ENCODE measurements at regions not wholly inside any gene's neighbourhood (a gene's known extent, or its start where the extent isn't known, plus 50 kb on each side); places are given as distances from the start of the nearest gene placed in this dataset.

- no peaks in the 10 kb centered on the region for H3K36me3 Mint-ChIP-seq (ENCODE audit: low read depth)
- no peak for DNase-seq (ENCODE audit: low spot score)
- no peak overlapping the region for H3K4me3 Mint-ChIP-seq (ENCODE audit: low read depth)
- intact Hi-C loops (cut with micrococcal nuclease): no loop called here
- peaks cover 50% of the 10 kb centered on the region for H3K9me3 Mint-ChIP-seq
- H3K27me3 Mint-ChIP-seq (ENCODE audit: low read depth): no peaks in the 10 kb centered on the region
- H3K27ac Mint-ChIP-seq: no peak overlapping the region
- no peaks in the 10 kb centered on the region for H3K4me1 Mint-ChIP-seq (ENCODE audit: low read depth)
Measured at GRCh38 chr11:29040489-29040888, 932.3 kb downstream of the METTL15 start.

GRCh38 chr11:29032384-29033149 lies 924.4 kb downstream of the METTL15 start:
- Mint-ChIP-seq H3K36me3 (ENCODE audit: low read depth) (no peaks in the 10 kb centered on the region), H3K27me3 (ENCODE audit: low read depth) (no peaks in the 10 kb centered on the region), H3K9me3 (peaks cover 50% of the 10 kb centered on the region), H3K4me3 (ENCODE audit: low read depth) (no peak overlapping the region), H3K27ac (no peak overlapping the region), H3K4me1 (ENCODE audit: low read depth) (no peaks in the 10 kb centered on the region)
- no peak for DNase-seq (ENCODE audit: low spot score)
- intact Hi-C loops (cut with micrococcal nuclease): no loop called here

GRCh38 chr11:29029452-29029851 lies 921.3 kb downstream of the METTL15 start:
- intact Hi-C loops (cut with micrococcal nuclease): no loop called here
- no peak overlapping the region for H3K27ac Mint-ChIP-seq
- H3K4me1 Mint-ChIP-seq (ENCODE audit: low read depth): no peaks in the 10 kb centered on the region
- no peaks in the 10 kb centered on the region for H3K36me3 Mint-ChIP-seq (ENCODE audit: low read depth)
- H3K27me3 Mint-ChIP-seq (ENCODE audit: low read depth): no peaks in the 10 kb centered on the region
- H3K4me3 Mint-ChIP-seq (ENCODE audit: low read depth): no peak overlapping the region
- H3K9me3 Mint-ChIP-seq: peaks cover 58% of the 10 kb centered on the region
- DNase-seq (ENCODE audit: low spot score): no peak

GRCh38 chr11:29027436-29027835 lies 919.2 kb downstream of the METTL15 start:
- intact Hi-C loops (cut with micrococcal nuclease): no loop called here
- Mint-ChIP-seq H3K4me1 (ENCODE audit: low read depth) (no peaks in the 10 kb centered on the region), H3K27ac (no peak overlapping the region), H3K4me3 (ENCODE audit: low read depth) (no peak overlapping the region), H3K36me3 (ENCODE audit: low read depth) (no peaks in the 10 kb centered on the region), H3K27me3 (ENCODE audit: low read depth) (no peaks in the 10 kb centered on the region), H3K9me3 (peaks cover 62% of the 10 kb centered on the region)
- no peak for DNase-seq (ENCODE audit: low spot score)

- Mint-ChIP-seq H3K27me3 (ENCODE audit: low read depth) (no peaks in the 10 kb centered on the region), H3K4me3 (ENCODE audit: low read depth) (no peak overlapping the region), H3K27ac (no peak overlapping the region), H3K36me3 (ENCODE audit: low read depth) (no peaks in the 10 kb centered on the region), H3K4me1 (ENCODE audit: low read depth) (no peaks in the 10 kb centered on the region), H3K9me3 (peaks cover 60% of the 10 kb centered on the region)
- no peak for DNase-seq (ENCODE audit: low spot score)
- intact Hi-C loops (cut with micrococcal nuclease): no loop called here
Measured at GRCh38 chr11:29026286-29026685, 918.1 kb downstream of the METTL15 start.

GRCh38 chr11:29025001-29025400 lies 916.8 kb downstream of the METTL15 start:
- no peaks in the 10 kb centered on the region for H3K4me1 Mint-ChIP-seq (ENCODE audit: low read depth)
- no peak overlapping the region for H3K4me3 Mint-ChIP-seq (ENCODE audit: low read depth)
- H3K36me3 Mint-ChIP-seq (ENCODE audit: low read depth): no peaks in the 10 kb centered on the region
- no peak overlapping the region for H3K27ac Mint-ChIP-seq
- intact Hi-C loops (cut with micrococcal nuclease): no loop called here
- peaks cover 62% of the 10 kb centered on the region for H3K9me3 Mint-ChIP-seq
- H3K27me3 Mint-ChIP-seq (ENCODE audit: low read depth): no peaks in the 10 kb centered on the region
- no peak for DNase-seq (ENCODE audit: low spot score)

- DNase-seq (ENCODE audit: low spot score): no peak
- no peak overlapping the region for H3K27ac Mint-ChIP-seq
- peaks cover 62% of the 10 kb centered on the region for H3K9me3 Mint-ChIP-seq
- H3K4me3 Mint-ChIP-seq (ENCODE audit: low read depth): no peak overlapping the region
- intact Hi-C loops (cut with micrococcal nuclease): no loop called here
- H3K27me3 Mint-ChIP-seq (ENCODE audit: low read depth): no peaks in the 10 kb centered on the region
- H3K36me3 Mint-ChIP-seq (ENCODE audit: low read depth): no peaks in the 10 kb centered on the region
- no peaks in the 10 kb centered on the region for H3K4me1 Mint-ChIP-seq (ENCODE audit: low read depth)
Measured at GRCh38 chr11:29024386-29024785, 916.2 kb downstream of the METTL15 start.

- H3K27me3 Mint-ChIP-seq (ENCODE audit: low read depth): no peaks in the 10 kb centered on the region
- peaks cover 56% of the 10 kb centered on the region for H3K9me3 Mint-ChIP-seq
- H3K27ac Mint-ChIP-seq: no peak overlapping the region
- H3K4me1 Mint-ChIP-seq (ENCODE audit: low read depth): no peaks in the 10 kb centered on the region
- H3K4me3 Mint-ChIP-seq (ENCODE audit: low read depth): no peak overlapping the region
- intact Hi-C loops (cut with micrococcal nuclease): no loop called here
- H3K36me3 Mint-ChIP-seq (ENCODE audit: low read depth): no peaks in the 10 kb centered on the region
- DNase-seq (ENCODE audit: low spot score): no peak
Measured at GRCh38 chr11:29023761-29024160, 915.6 kb downstream of the METTL15 start.

- H3K4me3 Mint-ChIP-seq (ENCODE audit: low read depth): no peak overlapping the region
- peaks cover 48% of the 10 kb centered on the region for H3K9me3 Mint-ChIP-seq
- H3K27ac Mint-ChIP-seq: no peak overlapping the region
- no peaks in the 10 kb centered on the region for H3K4me1 Mint-ChIP-seq (ENCODE audit: low read depth)
- no peak for DNase-seq (ENCODE audit: low spot score)
- no peaks in the 10 kb centered on the region for H3K36me3 Mint-ChIP-seq (ENCODE audit: low read depth)
- intact Hi-C loops (cut with micrococcal nuclease): no loop called here
- H3K27me3 Mint-ChIP-seq (ENCODE audit: low read depth): no peaks in the 10 kb centered on the region
Measured at GRCh38 chr11:29022676-29023075, 914.5 kb downstream of the METTL15 start.

- no peak for DNase-seq (ENCODE audit: low spot score)
- H3K36me3 Mint-ChIP-seq (ENCODE audit: low read depth): no peaks in the 10 kb centered on the region
- H3K4me3 Mint-ChIP-seq (ENCODE audit: low read depth): no peak overlapping the region
- no peaks in the 10 kb centered on the region for H3K4me1 Mint-ChIP-seq (ENCODE audit: low read depth)
- H3K9me3 Mint-ChIP-seq: peaks cover 38% of the 10 kb centered on the region
- intact Hi-C loops (cut with micrococcal nuclease): no loop called here
- H3K27ac Mint-ChIP-seq: no peak overlapping the region
- H3K27me3 Mint-ChIP-seq (ENCODE audit: low read depth): no peaks in the 10 kb centered on the region
Measured at GRCh38 chr11:29019960-29020683, 911.9 kb downstream of the METTL15 start.

GRCh38 chr11:29018631-29019030 lies 910.4 kb downstream of the METTL15 start:
- no peak for DNase-seq (ENCODE audit: low spot score)
- no peaks in the 10 kb centered on the region for H3K4me1 Mint-ChIP-seq (ENCODE audit: low read depth)
- H3K9me3 Mint-ChIP-seq: peaks cover 27% of the 10 kb centered on the region
- H3K27ac Mint-ChIP-seq: no peak overlapping the region
- H3K4me3 Mint-ChIP-seq (ENCODE audit: low read depth): no peak overlapping the region
- no peaks in the 10 kb centered on the region for H3K27me3 Mint-ChIP-seq (ENCODE audit: low read depth)
- intact Hi-C loops (cut with micrococcal nuclease): no loop called here
- no peaks in the 10 kb centered on the region for H3K36me3 Mint-ChIP-seq (ENCODE audit: low read depth)

- H3K27me3 Mint-ChIP-seq (ENCODE audit: low read depth): no peaks in the 10 kb centered on the region
- no peak overlapping the region for H3K27ac Mint-ChIP-seq
- intact Hi-C loops (cut with micrococcal nuclease): no loop called here
- H3K4me1 Mint-ChIP-seq (ENCODE audit: low read depth): no peaks in the 10 kb centered on the region
- no peaks in the 10 kb centered on the region for H3K36me3 Mint-ChIP-seq (ENCODE audit: low read depth)
- no peak overlapping the region for H3K4me3 Mint-ChIP-seq (ENCODE audit: low read depth)
- H3K9me3 Mint-ChIP-seq: peaks cover 21% of the 10 kb centered on the region
- no peak for DNase-seq (ENCODE audit: low spot score)
Measured at GRCh38 chr11:29017941-29018340, 909.8 kb downstream of the METTL15 start.

GRCh38 chr11:29012507-29012906 lies 904.3 kb downstream of the METTL15 start:
- H3K36me3 Mint-ChIP-seq (ENCODE audit: low read depth): no peaks in the 10 kb centered on the region
- H3K4me1 Mint-ChIP-seq (ENCODE audit: low read depth): no peaks in the 10 kb centered on the region
- intact Hi-C loops (cut with micrococcal nuclease): no loop called here
- H3K9me3 Mint-ChIP-seq: peaks cover 25% of the 10 kb centered on the region
- no peak overlapping the region for H3K27ac Mint-ChIP-seq
- no peak overlapping the region for H3K4me3 Mint-ChIP-seq (ENCODE audit: low read depth)
- no peaks in the 10 kb centered on the region for H3K27me3 Mint-ChIP-seq (ENCODE audit: low read depth)
- no peak for DNase-seq (ENCODE audit: low spot score)

Measured in activated T-helper 2 cell treated with anti-CD3 and anti-CD28 coated beads, Interferon-gamma antibody, Interleukin-2, Interleukin-4, amounts not matched to agents 10 μg/mL and 5 μg/mL and 100 μg/mL, durations not matched to agents 14 hours and 24 hours and 36 hours (primary cell).